Muscle of back (tissue), 3 donors: ENCODE measurements at regions not wholly inside any gene's neighbourhood (a gene's known extent, or its start where the extent isn't known, plus 50 kb on each side); places are given as distances from the start of the nearest gene placed in this dataset.
"Not testable (repeated sequence)": the region's sequence is repeated elsewhere in the genome, so short reads cannot be mapped to it uniquely, and the experiment has no call there.

ENCODE experiments used
- DNase-seq, 3 donors: peaks; one replicate each; pipeline versions ENCODE4 v3.0.0 to v3.0.0-alpha.2; 2013

DNA sequence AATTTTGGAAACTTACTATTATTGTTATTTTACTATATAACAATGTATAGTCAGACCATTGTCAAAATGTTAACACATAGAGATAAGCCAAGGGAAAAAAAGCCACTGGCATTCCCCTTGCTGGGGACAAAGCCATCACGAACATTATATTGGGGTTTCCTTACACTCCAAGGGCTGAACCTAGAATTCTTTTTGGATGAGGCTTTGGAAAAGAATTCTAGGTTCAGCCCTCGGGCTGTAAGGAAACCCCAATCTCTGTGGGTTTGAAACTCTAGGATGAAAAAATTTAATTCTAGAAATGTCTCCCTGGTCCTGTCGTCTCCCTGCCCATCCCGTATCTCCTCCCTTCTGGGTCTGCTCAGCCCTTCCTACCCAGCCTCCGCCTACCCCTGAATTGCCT is 67.0 kb upstream of the SMAD6 start:
- no peak for DNase-seq

DNA sequence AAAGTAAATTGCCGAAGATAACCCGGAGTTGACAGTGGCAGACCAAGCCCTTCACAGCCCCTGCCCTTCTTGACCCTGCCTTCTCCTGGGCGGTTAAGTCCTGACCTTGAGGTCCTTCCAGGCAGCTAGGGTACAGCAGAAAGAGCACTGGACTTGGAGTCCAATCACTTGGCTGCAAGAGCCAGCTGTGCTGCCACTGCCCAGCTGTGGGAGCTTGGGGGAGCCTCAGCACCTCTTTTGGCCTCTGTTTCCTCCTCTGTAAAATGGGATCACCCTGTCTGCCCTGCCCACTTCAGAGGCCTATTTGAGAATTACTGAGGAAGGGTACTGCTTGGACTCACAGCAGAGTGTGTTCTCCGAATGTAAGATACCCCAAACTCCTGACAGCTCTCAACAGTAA is 66.2 kb upstream of the SMAD6 start:
- no peak for DNase-seq

DNA sequence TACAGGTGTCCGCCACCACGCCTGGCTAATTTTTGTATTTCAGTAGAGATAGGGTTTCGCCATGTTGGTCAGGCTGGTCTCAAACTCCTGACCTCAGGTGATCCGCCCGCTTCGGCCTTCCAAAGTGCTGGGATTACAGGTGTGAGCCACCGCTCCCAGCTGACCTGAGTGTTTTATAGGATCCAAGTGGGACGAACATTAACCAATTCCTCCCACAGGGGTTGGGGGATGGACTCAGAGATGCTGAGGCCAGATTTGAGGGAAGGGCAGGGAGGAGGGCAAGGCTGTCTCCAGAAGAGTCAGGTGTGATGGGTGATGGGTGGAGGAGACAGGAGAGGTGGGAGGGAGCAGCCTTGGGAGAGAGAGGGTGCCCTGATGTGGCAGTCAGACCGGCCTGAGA is 65.0 kb upstream of the SMAD6 start:
- not testable (repeated sequence) for DNase-seq

DNA sequence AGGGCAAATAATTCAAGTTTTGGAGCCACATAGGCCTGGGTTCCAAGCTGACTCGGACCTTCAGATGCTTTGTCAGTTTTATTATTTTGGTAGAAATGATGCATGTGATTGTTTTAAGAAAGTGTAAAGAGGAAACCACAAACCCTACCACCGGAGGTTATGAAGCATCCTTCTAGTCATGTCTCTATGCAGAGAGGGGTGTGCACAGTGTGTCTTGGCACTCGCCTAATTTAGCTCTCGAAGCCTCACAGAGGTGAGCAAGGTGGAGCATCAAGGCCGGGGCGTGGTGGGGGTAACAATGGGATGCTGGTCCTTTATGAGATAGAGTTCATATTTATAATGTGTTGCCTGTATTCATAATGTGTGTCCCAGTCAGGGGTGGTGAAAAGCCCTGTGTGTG is 63.7 kb upstream of the SMAD6 start:
- DNase-seq, result no peak

DNA sequence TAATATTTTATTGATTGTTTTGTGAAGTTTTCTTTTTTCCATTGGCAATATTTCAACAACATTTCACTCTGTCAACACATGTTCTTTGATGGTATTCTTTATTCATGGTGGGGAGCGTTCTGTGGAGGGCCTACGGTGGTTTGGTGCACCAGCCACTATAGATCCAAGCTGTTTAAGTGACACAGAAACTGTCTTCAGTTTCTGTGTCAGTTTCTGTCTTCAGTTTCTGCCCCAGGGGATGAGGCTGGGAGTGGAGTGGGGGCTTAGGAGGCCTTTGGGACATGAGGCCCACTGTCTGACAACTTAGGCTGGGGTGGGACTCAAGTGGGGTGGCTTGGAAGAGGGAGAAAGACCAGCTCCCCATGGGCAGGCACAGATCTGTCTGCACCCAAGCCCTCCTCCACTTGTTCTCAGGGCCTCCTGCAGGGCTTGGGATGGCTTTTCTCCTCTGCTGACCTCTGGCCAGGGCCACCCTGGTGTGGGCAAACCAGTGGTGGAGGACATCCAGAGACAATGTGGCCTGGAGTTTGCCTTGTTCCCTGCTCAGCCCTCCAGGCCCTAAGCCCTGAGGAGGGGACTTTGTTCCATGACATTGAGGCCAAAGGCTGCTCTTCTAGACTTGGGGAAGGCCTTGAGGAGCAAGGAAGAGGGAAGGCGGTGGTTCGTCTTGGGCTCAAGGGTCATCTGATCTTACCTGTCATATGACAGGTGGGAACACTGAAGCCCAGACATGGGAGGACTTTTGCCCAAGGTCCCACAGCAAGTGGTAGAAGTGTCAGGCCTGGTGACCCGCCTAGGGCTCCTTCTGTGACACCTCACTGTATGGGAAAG is 60.3 kb upstream of the SMAD6 start:
- no peak for DNase-seq

DNA sequence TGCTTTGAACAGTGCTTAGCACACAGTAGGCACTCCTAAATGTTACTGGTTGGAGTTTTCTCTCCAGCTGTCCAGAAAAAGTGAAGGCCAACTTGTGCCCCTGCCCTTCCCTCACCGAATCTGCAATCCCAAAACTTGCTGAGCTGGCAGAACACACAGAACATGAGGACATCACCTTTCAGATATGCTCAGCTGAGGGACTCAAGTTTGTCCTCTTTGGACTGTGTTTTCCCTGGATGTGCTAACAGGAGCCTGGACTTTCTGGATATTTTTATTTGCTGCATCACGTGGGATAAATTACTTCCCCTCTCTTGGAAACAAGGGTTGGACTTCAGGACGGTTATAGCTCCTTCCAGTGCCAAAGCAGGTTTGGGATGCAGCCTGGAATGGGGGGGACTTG is 59.5 kb upstream of the SMAD6 start:
- no peak for DNase-seq

DNA sequence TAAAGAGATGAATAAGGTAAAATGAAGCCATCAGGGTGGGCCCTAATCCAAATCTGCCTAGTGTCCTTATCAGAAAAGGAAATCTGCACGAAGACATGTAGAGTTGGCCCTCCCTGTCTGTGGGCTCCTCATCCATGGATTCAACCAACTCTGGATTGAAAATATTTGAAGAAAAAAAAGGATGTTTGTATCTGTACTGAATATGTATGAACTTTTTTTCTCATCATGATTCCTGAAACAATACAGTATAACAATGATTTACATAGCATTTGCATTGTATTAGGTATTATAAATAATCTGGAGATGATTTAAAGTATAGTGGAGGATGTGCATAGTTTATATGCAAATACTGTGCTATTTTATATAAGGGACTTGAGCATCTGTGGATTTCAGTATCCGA is 59.0 kb upstream of the SMAD6 start:
- DNase-seq, result no peak

DNA sequence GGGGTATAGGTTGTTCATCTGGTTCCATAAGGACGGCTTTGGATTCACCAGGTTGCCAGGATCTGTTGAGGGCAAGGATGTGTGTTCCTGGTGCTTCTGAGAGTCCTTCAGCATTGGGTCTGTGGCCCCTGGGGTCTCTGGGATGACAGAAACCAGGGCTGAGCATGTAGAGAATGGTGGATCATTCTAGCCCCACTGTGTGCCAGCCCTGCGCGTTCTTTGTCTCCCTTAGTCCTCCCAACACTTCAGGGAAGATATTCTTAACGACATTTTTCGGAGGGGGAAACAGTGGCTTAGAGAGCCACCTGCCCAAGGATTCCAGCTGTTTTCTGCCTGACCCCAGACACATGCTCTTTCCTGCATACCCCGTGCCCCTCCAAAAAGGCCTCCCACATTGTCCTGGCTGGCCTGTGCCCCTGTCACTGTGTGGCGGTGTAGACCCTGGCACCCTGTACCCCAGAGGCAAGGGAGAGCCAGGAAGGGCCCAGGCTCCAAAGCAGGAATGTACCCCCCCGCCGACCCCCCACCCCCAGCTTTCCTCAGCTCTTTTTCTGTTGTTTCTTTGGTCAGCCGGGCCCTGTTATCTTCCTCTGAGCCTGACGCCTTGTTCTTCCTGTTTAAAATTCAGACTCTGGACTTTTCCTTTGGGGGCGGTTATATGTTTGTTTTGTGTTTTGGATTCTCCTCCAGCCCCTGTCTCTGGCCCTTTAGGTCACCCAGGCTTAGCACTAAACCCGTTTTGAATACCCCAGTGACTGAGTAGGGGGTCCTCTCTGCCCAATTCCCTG is 57.8 kb upstream of the SMAD6 start:
- DNase-seq, result no peak

DNA sequence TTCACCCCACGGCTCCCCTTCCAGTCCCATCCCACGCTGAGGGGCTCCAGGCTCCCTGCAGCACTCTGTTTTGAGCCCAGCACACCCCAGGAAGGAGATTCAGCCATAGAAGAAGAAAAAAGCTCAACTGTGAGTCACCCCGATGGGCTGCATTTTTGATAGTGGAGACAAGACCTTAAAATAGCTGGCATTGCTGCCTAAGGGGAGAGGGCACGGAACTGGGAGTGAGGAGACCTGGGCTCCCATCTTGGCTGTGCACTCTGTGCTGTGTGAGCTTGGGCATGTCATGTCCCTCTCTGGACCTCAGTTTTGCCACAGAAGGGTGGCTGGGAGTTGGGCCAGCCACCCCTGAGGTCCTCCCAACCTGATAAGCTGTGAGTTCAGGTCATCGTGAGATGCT is 57.2 kb upstream of the SMAD6 start:
- no peak for DNase-seq

DNA sequence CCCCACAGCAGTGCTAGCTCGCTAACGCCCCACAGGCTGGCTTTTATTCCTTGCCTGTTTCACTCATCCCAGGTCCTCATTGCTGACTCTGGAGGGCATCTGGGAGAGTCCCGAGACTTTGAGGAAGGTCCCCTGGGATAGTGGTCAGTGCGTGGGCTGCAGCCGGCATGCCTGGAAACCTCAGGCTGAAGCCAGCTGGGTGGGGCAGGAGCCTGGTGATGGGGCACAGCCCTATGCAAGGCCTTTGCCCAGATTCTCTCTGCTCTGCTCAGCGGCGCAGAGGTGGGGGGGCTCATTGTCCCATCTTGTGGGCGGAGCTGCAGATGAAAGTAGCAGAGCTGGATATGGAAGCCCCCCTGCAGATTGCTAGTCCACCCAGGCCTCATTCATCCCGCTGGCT is 55.7 kb upstream of the SMAD6 start:
- DNase-seq, result no peak

DNA sequence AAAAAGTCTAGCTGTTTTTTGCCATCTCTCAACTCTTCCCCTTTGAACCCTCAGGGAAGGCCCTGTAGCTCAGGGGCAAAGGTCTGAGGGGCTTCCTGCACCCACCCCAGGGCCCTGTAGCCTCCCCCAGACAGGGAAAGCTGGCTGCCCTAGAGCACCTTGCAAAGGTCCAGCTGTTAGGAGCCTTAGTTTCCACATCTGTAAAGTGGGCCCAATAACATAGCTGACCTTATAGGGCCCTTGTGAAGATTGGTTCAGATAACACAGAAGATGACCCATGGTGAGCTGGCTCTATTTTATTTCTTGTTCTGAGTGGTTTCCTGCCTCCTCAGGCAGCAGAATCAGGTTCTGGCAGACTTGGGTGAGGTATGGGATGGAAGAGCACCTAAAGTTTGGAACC is 55.2 kb upstream of the SMAD6 start:
- DNase-seq, result no peak

DNA sequence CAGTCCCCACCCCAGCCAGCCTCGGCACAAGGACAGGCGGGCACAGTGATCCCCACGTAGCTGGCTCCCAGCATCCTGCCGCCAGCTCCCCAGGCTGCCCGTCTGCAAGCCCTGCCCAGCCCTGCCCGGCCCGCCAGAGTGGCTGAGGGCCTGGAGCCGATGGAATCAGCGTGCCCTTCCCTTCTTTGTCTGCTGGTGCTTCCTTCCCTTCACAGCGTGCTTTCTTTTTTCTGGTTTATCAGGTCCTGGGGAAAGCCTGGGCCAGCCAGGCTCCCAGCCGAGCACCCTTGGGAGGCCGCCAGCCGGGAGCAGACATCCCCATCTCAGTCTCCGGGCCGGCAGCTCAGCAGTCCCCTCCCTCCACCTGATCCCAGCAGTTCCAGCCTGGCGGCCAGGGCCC is 54.7 kb upstream of the SMAD6 start:
- DNase-seq, result no peak

DNA sequence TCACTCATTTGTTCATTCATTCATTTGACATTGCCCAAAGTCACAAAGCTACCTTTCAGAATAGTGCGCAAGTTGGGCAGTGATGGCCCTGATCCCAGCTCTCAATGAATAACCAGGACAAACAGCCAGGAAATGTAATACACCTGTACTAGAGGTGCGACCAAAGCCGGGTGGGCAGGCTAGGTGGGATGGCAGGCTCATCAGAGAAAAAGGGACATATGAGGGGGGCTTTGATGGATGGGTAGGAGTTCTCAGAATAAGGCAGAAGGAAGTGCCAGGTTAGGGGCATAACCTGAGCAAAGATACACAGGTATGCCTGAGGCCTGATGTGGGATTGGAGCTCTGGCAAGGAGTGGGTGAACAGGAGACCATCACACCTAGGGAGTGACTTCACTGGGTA is 53.4 kb upstream of the SMAD6 start:
- no peak for DNase-seq

DNA sequence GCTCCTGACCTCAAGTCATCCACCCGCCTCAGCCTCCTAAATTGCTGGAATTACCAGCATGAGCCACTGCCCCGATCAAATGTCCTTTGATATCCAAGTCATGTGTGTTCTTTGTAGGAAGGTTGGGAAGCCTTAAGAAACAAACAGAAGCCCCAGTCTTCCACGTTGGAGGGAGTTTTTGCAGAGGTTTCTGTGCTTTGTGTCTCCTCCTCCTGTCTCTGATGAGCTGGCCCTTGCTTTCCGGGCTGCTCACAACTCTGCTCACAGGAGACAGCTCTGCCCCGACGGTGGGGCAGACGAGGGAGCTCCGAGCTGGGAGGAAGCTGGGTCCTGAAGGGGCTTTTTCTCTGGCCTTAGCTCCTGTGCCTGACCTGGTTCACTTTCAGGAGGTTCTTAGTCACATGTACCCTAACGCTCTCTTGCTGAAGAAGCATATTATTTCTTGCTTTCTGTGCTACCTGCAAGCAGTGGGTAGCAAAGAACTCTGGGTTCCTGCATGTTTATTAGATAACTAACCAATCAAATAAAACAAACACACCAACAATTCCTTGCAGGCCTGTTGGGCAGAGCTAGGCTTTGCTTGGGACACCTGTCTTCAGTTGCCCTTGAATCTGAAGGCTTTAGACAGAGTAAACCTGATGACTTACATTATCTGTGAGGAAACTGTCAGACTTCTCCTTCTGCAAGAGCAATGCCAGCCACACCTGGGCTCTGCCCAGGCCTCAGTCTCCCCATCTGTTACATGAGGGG is 52.6 kb upstream of the SMAD6 start:
- no peak for DNase-seq

DNA sequence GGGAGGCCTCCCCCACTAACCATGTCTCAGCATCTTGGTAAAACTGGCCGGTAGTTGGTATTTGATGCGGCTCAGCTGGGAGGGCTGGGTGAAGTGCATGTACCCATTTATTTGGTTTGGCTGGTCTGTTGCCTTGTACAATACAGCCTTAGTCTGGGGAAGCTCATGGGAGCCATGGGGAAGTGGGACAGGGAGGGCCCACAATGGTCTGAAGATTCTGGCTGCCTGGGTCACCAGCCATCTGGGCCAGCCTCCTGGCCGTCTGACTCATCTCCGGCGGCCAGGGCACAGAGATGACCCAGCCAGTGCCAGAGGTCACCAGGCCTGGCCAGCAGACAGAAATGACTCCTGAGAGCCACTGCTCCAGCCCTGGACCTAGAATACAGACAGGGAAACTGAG is 51.6 kb upstream of the SMAD6 start:
- no peak for DNase-seq

DNA sequence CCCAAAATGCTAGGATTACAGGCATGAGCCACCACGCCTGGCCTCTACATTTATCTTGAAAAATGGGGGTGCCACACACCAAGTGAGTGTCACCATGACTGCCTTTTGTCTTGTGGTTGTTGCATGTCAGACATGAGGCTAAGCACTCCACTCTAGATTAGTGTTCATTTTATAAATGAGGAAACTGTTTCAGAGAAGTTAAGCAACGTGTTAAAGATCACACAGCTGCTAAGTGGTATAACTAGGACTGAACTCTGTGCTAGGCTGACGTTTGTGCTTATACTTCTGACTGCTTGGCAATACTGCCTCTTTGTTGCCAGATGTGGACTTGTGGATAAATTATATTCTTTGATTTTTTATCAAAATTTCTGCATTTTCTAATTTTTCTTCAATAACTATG is 50.8 kb upstream of the SMAD6 start:
- DNase-seq, result no peak

DNA sequence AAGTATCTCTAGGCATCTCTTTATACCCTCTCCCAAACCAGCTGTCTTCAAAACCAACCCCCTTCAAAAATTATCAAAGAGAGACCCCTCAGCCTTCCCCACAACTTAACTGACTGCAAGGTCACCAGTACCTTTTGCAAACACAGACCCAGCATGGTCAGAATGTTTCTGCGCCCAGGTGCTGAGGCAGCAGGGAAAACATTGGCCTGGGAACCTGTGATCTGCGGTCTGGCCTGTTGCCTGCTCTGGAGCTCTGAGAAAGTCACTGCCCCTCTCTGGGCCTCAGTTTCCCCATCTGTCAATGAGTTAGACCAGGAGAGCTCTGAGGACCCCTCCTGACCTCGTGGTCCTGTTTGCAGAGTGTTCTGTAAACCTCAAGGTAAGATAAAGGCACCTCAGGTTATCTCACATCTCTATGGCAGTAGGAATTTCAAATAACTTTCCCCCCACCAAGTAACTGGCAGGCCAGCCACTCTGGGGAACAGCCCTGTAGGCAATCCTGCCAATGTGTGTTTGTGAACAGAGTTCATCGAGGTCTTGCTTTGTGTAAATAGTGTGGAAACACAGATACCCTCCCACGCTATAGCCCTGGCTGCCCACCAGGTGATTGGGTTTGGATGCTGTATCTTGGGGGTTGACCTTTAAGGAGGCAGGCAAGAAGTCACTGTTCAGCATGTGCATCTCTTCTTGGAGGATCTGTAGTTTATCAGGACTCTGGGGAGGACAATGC is 50.0 kb upstream of the SMAD6 start:
- DNase-seq, result no peak
